ENCODE measurements at regions not wholly inside any gene's neighbourhood (a gene's known extent, or its start where the extent isn't known, plus 50 kb on each side); places are given as distances from the start of the nearest gene placed in this dataset.
A peak's percentile ranks its signal among the peaks of the same experiment; 100 is the strongest.

DNA sequence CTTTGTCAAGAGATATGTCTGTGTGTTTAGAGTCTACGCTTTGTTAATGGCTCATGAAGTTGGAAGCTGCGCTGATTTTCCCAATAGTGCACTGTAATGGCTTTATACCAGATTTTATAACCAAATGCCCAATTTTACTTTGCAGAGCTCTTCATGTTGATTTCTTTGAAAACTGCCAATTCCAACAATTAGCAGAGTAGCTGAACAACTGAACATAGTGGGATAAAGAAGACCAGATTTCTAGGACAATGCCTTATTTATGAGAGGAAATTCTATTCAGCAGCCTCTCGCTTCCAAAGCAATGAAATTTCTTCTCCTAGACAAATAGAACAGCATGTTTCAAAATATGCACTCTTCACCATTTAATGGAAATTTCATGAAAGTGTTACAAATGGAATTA is 66.9 kb upstream of the PROK2 start:
- DNase-seq: no peak

DNA sequence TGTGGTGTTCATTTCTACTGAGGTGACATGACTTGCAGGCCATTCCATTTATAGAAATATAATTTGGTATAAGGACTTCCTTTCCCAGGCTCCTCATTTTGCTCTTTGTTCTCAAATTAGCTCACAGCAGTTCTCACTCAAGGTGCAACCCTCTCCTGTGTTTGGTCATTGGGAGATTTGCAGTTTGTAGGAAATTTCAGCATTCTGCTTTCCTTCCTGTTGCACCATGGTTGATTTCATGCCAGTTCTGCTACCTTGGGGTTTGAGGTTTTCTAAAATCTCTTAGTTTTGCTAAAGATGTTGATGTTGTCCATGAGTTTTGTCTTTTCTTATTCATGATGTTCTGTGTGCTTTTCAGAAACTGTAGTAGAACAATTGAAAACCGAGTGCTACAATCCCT is 65.7 kb upstream of the PROK2 start:
- no peak for DNase-seq

DNA sequence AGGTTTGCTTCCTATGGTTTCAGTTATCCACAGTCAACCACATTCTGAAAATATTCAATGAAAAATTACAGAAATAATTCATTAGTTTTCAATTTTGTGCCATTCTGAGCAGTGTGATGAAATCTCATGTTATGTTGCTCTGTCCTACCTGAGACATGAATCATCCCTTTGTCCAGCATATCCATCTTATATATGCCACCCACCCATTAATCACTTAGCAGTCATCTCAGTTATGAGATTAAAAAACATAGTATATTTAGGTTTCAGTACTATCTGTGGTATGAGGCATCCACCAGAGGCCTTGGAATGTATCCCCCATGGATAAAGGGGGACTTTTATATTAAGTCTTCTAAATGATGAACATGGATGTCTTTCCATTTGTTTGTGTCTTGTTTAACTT is 64.7 kb upstream of the PROK2 start:
- DNase-seq: no peak

DNA sequence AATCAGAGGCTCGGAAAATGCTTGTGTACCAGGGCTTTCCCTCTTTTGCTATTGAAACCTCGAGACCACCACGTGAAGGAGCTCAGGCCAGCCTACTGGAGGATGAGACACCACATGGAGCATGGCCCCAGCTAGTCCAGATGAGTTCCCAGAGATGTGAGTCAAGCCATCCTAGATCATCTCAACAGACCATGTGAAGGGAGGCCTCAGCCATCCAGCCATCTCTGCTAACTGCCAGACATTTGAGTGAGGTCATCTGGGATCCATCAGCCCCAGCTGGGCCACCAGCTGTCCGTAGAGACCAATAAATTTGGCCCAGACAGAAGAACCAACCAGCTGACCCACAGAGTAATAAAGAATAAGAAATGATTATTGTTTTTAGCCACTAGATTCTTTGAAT is 62.8 kb upstream of the PROK2 start:
- DNase-seq: no peak

DNA sequence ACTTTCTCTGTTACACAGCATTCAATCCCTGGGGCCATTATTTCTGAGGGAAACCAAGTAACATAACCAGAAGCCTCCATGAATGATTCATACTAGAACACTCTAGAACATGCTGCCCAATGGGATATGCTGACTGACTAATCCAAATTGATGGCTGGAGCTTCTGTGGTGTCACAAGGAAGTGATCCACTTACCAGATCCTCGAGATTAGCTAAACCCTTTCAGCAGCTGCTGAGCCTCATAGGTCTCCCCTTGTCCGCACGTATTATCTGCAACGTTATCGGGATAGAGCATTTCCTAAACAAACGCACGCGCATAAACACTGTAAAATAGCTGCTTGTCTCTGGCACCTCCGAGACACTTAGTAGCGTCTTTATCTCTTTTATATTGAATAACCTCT is 61.2 kb upstream of the PROK2 start:
- peak; percentile 63 for DNase-seq

DNA sequence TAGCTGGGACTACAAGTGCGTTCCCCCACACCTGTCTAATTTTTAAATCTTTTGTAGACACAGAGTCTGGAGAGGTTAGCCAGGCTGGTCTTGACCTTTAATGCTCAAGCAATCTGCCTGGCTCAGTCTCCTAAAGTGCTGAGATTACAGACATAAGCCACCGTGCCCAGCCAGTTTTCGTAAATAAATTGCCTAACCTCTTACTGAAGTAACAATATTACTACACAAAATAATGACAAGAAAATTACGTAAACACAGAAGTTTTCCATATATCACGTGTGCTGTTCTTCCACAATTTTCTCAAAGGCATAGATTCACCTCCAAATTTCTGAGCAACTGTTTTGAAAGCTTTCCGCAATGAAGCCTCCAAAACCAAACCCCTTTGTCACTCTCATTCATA is 58.1 kb upstream of the PROK2 start:
- DNase-seq: no peak

DNA sequence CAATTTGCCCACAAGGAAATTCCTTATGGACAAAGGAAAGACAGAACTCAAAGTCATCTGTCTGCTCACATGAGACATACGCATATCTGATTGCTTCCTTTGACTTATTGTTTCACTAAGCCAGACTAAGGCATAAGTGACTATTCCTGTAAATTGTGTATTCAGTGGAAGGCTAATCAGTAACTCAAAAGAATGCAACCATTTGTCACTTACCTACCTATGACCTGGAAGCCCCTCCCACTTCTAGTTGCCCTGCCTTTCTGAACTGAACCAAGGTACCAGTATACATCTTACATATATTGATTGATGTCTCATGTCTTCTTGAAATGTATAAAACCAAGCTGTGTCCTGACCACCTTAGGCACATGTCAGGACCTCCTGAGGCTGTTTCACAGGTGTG is 53.5 kb upstream of the PROK2 start:
- no peak for DNase-seq
